PC-3 (cell line): ENCODE measurements at regions not wholly inside any gene's neighbourhood (a gene's known extent, or its start where the extent isn't known, plus 50 kb on each side); places are given as distances from the start of the nearest gene placed in this dataset.

ENCODE experiments used
- ATAC-seq: fragments of 200-7000 bp; cut with Tn5 transposase; 2 replicates; pipeline ENCODE4 v1.9.1; 2020; ENCODE audit warnings: mild to moderate bottlenecking, moderate library complexity
- BruUV-seq: library from RNA; stranded (reverse); fragments of 400-500 nt; replicated peaks from 2 replicates; lab custom pipeline; 2021; lab: Mats Ljungman, UMichigan
- CTCF ChIA-PET: fragments of 300-600 bp; sonication (Branson Sonifier 250); formaldehyde crosslinking; loops from one replicate; lab custom pipeline; 2022; ENCODE audit warnings: antibody characterized with exemption; lab: Charles Lee
- POLR2A ChIA-PET: fragments of 300-600 bp; sonication (Branson Sonifier 250); formaldehyde crosslinking; loops from one replicate; lab custom pipeline; 2022; ENCODE audit warnings: antibody characterized with exemption; ENCODE audit not compliant: unreplicated experiment; lab: Charles Lee
- DNase-seq: peaks from one replicate; pipeline ENCODE4 v3.0.0-alpha.2; 2015
- H2AFZ ChIP-seq: fragments of 300-600 bp; sonication (generic); 2 replicates; pipeline ENCODE4 v1.6.0; 2016; ENCODE audit warnings: antibody characterized with exemption, low read length
- H3F3A ChIP-seq: fragments of 300-600 bp; sonication (generic); one replicate; pipeline ENCODE4 v1.6.0; 2017; ENCODE audit warnings: antibody characterized with exemption, low read length, control low read depth, mild to moderate bottlenecking; ENCODE audit not compliant: unreplicated experiment
- H3K27ac ChIP-seq: fragments of 300-600 bp; sonication (generic); 2 replicates; pipeline ENCODE4 v1.5.1; 2016; ENCODE audit warnings: mild to moderate bottlenecking, low read length
- H3K27me3 ChIP-seq: fragments of 300-600 bp; sonication (generic); 2 replicates; pipeline ENCODE4 v1.6.1; 2016; ENCODE audit warnings: low read length, mixed read lengths
- H3K36me3 ChIP-seq: fragments of 300-600 bp; sonication (generic); 2 replicates; pipeline ENCODE4 v1.6.1; 2016; ENCODE audit warnings: low read depth, mixed run types, low read length, mixed read lengths
- H3K4me1 ChIP-seq: fragments of 300-600 bp; sonication (generic); 2 replicates; pipeline ENCODE4 v1.5.1; 2016; ENCODE audit warnings: low read length; ENCODE audit not compliant: insufficient read depth
- H3K4me2 ChIP-seq: fragments of 300-600 bp; sonication (generic); 2 replicates; pipeline ENCODE4 v1.6.0; 2016; ENCODE audit warnings: low read length
- H3K4me3 ChIP-seq: fragments of 300-600 bp; sonication (generic); 2 replicates; pipeline ENCODE4 v1.5.1; 2016; ENCODE audit warnings: mild to moderate bottlenecking, low read length, mixed read lengths
- H3K79me2 ChIP-seq: fragments of 300-600 bp; sonication (generic); 2 replicates; pipeline ENCODE4 v1.6.1; 2017; ENCODE audit warnings: low read length, mixed read lengths
- H3K9ac ChIP-seq: fragments of 300-600 bp; sonication (generic); 2 replicates; pipeline ENCODE4 v1.6.0; 2016; ENCODE audit warnings: mild to moderate bottlenecking, low read length
- H3K9me2 ChIP-seq: fragments of 300-600 bp; sonication (generic); replicated peaks from 2 replicates; pipeline ENCODE4 v1.6.1; 2016; ENCODE audit warnings: mixed run types, low read length, mixed read lengths
- H3K9me3 ChIP-seq: fragments of 300-600 bp; sonication (generic); 2 replicates; pipeline ENCODE4 v1.6.1; 2016; ENCODE audit warnings: low read length, mixed read lengths
- H4K20me1 ChIP-seq: fragments of 300-600 bp; sonication (generic); 2 replicates; pipeline ENCODE4 v1.6.1; 2016; ENCODE audit warnings: low read length, mixed read lengths
- EZH2 ChIP-seq: fragments of 300-600 bp; sonication (generic); IDR thresholded peaks from one replicate; pipeline ENCODE4 v1.6.1; 2017; ENCODE audit warnings: antibody characterized with exemption, mild to moderate bottlenecking, low read length; ENCODE audit not compliant: unreplicated experiment
- EZH2phosphoT487 ChIP-seq: fragments of 300-600 bp; sonication (generic); IDR thresholded peaks from 2 replicates; pipeline ENCODE4 v1.6.1; 2018; ENCODE audit warnings: mild to moderate bottlenecking, antibody characterized with exemption, low read length, borderline replicate concordance
- intact Hi-C: fragments of 100-400 bp; cut with micrococcal nuclease; formaldehyde crosslinking; loops from 2 replicates; pipeline ENCODE4 v1.9.0; 2023
- TF ChIP-seq, protein P1 (sequence below): fragments of 300-600 bp; sonication (generic); conservative IDR thresholded peaks from 2 replicates; pipeline ENCODE4 v1.5.1; 2017; ENCODE audit warnings: antibody characterized with exemption, low read depth, mild to moderate bottlenecking, low read length

DNA sequence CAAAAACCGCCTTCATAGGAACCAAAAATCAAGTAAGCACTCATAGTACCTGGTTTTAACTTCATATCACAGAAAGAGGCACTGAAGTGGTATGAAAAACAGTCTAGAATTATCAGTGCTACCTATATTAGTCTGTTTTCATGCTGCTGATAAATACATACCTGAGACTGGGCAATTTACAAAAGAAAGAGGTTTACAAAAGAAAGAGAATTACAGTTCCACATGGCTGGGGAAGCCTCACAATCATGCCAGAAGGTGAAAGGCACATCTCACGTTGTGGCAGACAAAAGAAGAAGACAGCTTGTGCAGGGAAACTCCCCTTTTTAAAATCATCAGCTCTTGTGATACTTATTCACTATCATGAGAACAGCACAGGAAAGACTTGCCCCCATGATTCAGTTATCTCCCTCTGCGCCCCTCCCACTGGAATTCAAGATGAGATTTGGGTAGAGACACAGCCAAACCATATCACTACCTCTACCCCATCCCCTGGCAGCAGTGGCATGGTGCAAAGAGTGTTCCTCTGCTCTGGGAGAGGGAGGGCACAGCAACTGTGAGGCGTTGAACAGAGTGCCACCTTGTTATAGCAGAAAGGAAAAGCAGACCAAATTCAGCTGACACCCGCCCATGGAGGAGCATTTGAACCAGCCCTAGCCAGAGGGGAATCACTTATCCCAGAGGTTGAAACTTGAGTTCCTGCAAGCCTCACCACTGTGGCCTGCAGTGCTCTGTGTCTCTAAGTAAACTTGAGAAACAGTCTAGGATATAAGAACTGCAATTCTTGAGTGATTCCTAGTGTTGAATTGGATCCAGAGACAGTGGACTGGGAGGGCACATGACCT, 61.9 kb upstream of the PTPRZ1 start:
- no TSS peak for BruUV-seq
- no peak overlapping the region for H3K9ac ChIP-seq
- ATAC-seq (no peak), DNase-seq (no peak)
- H3K27me3 ChIP-seq, result no peaks in the 10 kb centered on the region
- no peak for TF ChIP-seq EZH2
- no peak for TF ChIP-seq EZH2phosphoT487
- TF ChIP-seq, protein P1, sequence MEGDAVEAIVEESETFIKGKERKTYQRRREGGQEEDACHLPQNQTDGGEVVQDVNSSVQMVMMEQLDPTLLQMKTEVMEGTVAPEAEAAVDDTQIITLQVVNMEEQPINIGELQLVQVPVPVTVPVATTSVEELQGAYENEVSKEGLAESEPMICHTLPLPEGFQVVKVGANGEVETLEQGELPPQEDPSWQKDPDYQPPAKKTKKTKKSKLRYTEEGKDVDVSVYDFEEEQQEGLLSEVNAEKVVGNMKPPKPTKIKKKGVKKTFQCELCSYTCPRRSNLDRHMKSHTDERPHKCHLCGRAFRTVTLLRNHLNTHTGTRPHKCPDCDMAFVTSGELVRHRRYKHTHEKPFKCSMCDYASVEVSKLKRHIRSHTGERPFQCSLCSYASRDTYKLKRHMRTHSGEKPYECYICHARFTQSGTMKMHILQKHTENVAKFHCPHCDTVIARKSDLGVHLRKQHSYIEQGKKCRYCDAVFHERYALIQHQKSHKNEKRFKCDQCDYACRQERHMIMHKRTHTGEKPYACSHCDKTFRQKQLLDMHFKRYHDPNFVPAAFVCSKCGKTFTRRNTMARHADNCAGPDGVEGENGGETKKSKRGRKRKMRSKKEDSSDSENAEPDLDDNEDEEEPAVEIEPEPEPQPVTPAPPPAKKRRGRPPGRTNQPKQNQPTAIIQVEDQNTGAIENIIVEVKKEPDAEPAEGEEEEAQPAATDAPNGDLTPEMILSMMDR, result no peak
- intact Hi-C loops, result no loop called here
- no peak overlapping the region for H2AFZ ChIP-seq
- H3K9me2 ChIP-seq, result no peaks in the 10 kb centered on the region
- ChIA-PET POLR2A (no interaction called here), CTCF (no interaction called here)
- H4K20me1 ChIP-seq, result no peaks in the 10 kb centered on the region
- no peak overlapping the region for H3K27ac ChIP-seq
- no peaks in the 10 kb centered on the region for H3F3A ChIP-seq
- H3K4me3 ChIP-seq, result no peak overlapping the region
- H3K9me3 ChIP-seq, result no peaks in the 10 kb centered on the region
- no peak overlapping the region for H3K4me2 ChIP-seq
- no peaks in the 10 kb centered on the region for H3K79me2 ChIP-seq
- no peaks in the 10 kb centered on the region for H3K36me3 ChIP-seq
- no peaks in the 10 kb centered on the region for H3K4me1 ChIP-seq

DNA sequence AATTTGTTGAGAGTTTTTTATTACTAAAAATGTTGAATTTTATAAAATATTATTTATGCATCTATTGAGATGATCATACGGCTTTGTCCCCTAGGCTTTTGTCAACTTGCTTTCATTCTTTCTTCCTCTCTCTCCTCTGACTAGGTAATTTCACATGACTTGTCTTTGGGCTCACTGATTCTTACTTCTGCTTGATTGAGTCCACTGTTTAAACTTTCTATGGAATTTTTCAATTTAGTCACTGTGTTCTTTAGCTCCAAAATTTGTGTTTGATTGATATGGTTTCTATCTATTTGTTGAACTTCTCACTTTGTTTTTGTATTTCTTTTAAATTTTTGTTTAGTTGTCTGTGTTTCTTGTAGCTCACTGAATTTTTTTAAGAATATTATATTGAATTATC, 65.9 kb upstream of the PTPRZ1 start:
- CTCF ChIA-PET, result no interaction called here
- TF ChIP-seq EZH2phosphoT487 (no peak), EZH2 (no peak)
- TF ChIP-seq, protein P1, result no peak
- DNase-seq, result no peak

DNA sequence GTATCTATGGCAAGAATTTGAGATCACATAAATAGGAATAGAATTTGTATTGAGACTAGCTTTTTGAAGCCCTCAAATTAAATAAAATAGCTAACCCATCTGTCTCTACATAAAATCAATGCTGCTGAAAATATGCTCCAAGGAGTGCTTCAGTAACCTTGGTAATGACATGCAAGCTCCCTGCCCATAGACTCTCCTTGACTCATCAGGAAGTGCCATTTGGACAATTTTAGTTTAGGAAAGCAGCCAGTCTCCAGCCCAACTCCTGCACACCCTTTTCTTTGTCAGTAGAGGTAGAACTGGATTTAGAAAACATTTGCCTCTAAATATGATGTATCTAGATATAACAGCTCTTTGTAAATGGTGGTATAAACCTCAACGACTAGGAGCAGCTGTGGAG, 69.9 kb upstream of the PTPRZ1 start:
- TF ChIP-seq EZH2phosphoT487, result no peak
- TF ChIP-seq, protein P1, result no peak
- no peak for TF ChIP-seq EZH2
- H3K9me2 ChIP-seq, result no peaks in the 10 kb centered on the region
- H3K27me3 ChIP-seq, result no peaks in the 10 kb centered on the region
- no peaks in the 10 kb centered on the region for H3K79me2 ChIP-seq
- CTCF ChIA-PET, result no interaction called here
- intact Hi-C loops, result no loop called here
- no peaks in the 10 kb centered on the region for H4K20me1 ChIP-seq
- BruUV-seq, result no TSS peak
- H3K27ac ChIP-seq, result no peak overlapping the region
- no peak overlapping the region for H3K4me2 ChIP-seq
- DNase-seq, result no peak
- H3K4me1 ChIP-seq, result no peaks in the 10 kb centered on the region
- H3K4me3 ChIP-seq, result no peak overlapping the region
- no peak overlapping the region for H3K9ac ChIP-seq
- no peaks in the 10 kb centered on the region for H3F3A ChIP-seq
- no peak overlapping the region for H2AFZ ChIP-seq
- POLR2A ChIA-PET, result no interaction called here
- ATAC-seq, result no peak
- no peaks in the 10 kb centered on the region for H3K36me3 ChIP-seq
- H3K9me3 ChIP-seq, result no peaks in the 10 kb centered on the region

More for the DNA sequence above, 65.9 kb upstream of the PTPRZ1 start:
- H3K9me2 ChIP-seq, result no peaks in the 10 kb centered on the region
- no peaks in the 10 kb centered on the region for H3K4me1 ChIP-seq
- no peaks in the 10 kb centered on the region for H3K36me3 ChIP-seq
- H3K4me3 ChIP-seq, result no peak overlapping the region
- no peak overlapping the region for H3K27ac ChIP-seq
- H4K20me1 ChIP-seq, result no peaks in the 10 kb centered on the region
- H3K9me3 ChIP-seq, result no peaks in the 10 kb centered on the region
- no peak overlapping the region for H3K9ac ChIP-seq
- POLR2A ChIA-PET, result no interaction called here
- no peaks in the 10 kb centered on the region for H3K27me3 ChIP-seq
- no peak overlapping the region for H2AFZ ChIP-seq
- BruUV-seq, result no TSS peak
- no peaks in the 10 kb centered on the region for H3K79me2 ChIP-seq
- intact Hi-C loops, result no loop called here
- no peak for ATAC-seq
- H3F3A ChIP-seq, result no peaks in the 10 kb centered on the region
- no peak overlapping the region for H3K4me2 ChIP-seq
